AG10803 (cell line): ENCODE measurements at regions not wholly inside any gene's neighbourhood (a gene's known extent, or its start where the extent isn't known, plus 50 kb on each side); places are given as distances from the start of the nearest gene placed in this dataset.

ENCODE experiments used
- DNase-seq: peaks from one replicate; pipeline ENCODE4 v3.0.0; 2010; ENCODE audit warnings: low read depth
- H3K4me3 ChIP-seq: 2 replicates; pipeline ENCODE4 v1.5.1; 2011; ENCODE audit warnings: mild to moderate bottlenecking, low read length, control low read depth
- CTCF ChIP-seq: conservative IDR thresholded peaks from 2 replicates; pipeline ENCODE4 v1.5.1; 2011; ENCODE audit warnings: mild to moderate bottlenecking, low read length, control low read depth, inconsistent platforms

- TF ChIP-seq CTCF, result no peak
- no peak for DNase-seq
- no peak overlapping the region for H3K4me3 ChIP-seq
Observed at GRCh38 chr18:39751161-39751560, 2185.6 kb upstream of the CELF4 start.

- DNase-seq, result no peak
- no peak for TF ChIP-seq CTCF
- H3K4me3 ChIP-seq, result no peak overlapping the region
Observed at GRCh38 chr18:39749154-39749553, 2183.6 kb upstream of the CELF4 start.

- H3K4me3 ChIP-seq, result no peak overlapping the region
- DNase-seq, result no peak
- no peak for TF ChIP-seq CTCF
Observed at GRCh38 chr18:39748727-39749126, 2183.1 kb upstream of the CELF4 start.

- H3K4me3 ChIP-seq, result no peak overlapping the region
- no peak for DNase-seq
- TF ChIP-seq CTCF, result no peak
Observed at GRCh38 chr18:39746201-39746600, 2180.6 kb upstream of the CELF4 start.

- TF ChIP-seq CTCF, result no peak
- H3K4me3 ChIP-seq, result no peak overlapping the region
- no peak for DNase-seq
Observed at GRCh38 chr18:39743463-39743862, 2177.9 kb upstream of the CELF4 start.

GRCh38 chr18:39741755-39742466, 2176.3 kb upstream of the CELF4 start:
- DNase-seq, result no peak
- no peak for TF ChIP-seq CTCF
- no peak overlapping the region for H3K4me3 ChIP-seq

GRCh38 chr18:39737869-39738268, 2172.3 kb upstream of the CELF4 start:
- TF ChIP-seq CTCF, result no peak
- no peak overlapping the region for H3K4me3 ChIP-seq
- no peak for DNase-seq
